GM21717 (cell line): ENCODE measurements at regions not wholly inside any gene's neighbourhood (a gene's known extent, or its start where the extent isn't known, plus 50 kb on each side); places are given as distances from the start of the nearest gene placed in this dataset.

ENCODE experiments used
- ATAC-seq: cut with Tn5 transposase; IDR thresholded peaks from one replicate; pipeline ENCODE4 v1.9.1; 2021; ENCODE audit warnings: mild to moderate bottlenecking, moderate library complexity; ENCODE audit not compliant: unreplicated experiment

- ATAC-seq, result no peak
Measured at GRCh38 chr3:86182606-86183005, 808.3 kb downstream of the VGLL3 start.

GRCh38 chr3:86180696-86181095, 810.3 kb downstream of the VGLL3 start:
- no peak for ATAC-seq

DNA sequence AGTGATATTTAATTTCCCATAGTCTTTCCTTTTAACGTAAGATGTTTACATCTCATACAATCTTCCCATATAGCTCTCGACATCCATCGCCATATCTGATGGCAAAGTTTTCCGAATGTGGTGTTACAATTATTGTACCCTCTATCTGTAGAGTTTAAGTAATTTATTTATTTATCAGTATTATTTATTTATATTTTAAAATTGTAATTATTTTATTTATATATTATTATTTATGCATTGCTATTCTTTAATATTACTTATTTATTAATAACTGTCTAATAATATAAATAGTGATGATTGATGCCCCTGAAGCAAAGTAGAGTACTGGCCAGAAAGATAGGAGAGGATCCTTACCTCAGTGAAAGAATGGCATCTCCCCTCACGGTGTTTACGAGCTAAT, 812.9 kb downstream of the VGLL3 start:
- no peak for ATAC-seq

DNA sequence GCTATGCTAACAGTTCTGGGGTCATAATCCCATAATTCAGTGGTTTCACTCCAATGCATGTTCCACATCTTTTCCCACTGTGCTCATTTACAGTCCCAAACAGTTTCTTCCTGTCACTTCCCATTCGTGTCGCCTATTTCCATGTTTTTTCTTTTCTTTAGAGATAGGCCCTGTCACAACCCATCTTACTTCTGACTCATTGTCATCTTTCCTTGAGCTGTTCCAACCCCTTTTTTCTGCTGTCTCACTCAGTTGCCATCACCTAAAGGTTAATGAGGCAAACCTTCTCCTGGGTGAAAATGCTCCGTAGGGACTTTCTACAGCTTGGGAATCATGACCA, 814.5 kb downstream of the VGLL3 start:
- no peak for ATAC-seq

GRCh38 chr3:86175593-86176444, 815.1 kb downstream of the VGLL3 start:
- no peak for ATAC-seq

DNA sequence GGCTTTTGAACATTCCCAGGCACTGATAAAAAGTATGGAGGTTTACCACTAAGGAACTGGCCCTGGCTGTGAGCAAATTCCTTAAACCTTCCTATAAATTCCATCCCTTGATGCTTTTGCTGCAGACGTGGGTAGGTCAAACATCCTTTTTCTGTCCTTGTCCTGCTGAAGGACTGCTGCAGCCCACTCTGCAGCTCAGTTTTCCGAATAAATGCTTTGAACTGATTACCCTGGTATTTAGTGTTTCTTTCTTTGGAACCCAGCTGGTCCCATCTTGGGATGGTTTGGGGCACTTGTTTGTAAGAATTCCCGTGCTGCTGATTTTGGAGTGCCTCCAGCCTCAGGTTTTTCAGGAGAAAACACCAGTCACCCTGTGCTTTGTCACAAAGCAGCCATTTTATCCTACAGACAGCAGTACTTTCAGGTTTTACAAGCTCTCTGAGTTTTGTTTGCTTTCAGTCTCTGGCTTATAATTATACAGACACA, 815.9 kb downstream of the VGLL3 start:
- no peak for ATAC-seq

DNA sequence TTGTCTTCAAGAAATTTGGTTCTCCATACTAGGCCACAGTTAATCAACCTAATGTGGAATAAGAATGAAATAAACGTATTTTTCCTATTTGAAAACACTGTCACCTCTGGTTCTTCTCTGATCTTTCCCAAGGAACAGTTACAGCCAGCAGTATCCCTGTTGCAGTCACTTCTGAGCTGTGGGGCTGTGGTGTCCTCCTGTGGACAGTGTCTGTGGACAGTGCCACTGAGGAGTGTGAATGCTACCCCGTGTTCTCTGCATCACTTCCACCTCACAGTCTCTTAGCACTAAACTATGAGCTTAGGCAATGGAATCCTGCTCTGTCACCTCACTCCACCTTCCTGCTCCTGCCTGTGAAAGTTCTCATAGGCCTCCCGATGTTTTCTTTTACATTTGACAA, 817.5 kb downstream of the VGLL3 start:
- no peak for ATAC-seq

DNA sequence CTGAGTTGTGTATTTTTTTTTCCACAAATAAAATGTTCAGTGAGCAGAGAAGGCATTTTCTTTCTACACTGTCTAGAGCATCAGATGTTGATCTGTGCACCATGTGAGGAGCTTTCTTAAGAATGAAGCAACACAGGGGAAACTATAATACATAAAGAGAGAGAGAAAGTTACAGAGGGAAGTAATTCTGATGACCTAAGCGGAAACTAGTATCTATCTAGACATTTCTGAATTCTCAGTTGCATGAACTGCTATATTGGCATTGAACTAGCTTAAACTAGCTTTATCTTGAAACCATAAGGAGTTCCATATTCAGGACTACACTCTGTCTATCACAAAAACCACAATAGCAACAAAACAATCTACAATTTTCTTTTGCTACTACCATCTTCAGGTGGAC, 822.4 kb downstream of the VGLL3 start:
- no peak for ATAC-seq

GRCh38 chr3:86162521-86162920, 828.4 kb downstream of the VGLL3 start:
- ATAC-seq, result no peak

DNA sequence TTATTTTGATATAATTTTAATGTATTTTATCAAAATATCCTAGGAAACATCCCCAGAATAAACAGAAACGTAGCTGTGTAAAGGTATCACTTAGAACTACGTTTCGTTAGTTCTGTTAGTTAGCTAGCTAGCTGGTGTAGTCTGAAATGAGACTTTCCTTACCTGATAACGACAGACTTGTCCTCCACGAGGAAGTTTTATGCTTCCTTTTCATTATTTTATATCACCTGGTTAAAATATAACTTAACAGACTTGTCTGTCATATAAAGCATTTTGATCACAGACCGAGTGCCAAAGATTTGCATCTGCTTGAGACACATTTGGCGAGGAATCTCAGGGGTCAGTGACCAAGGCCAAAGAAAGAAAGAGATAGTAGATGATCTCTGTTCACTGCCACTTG, 829.5 kb downstream of the VGLL3 start:
- no peak for ATAC-seq

DNA sequence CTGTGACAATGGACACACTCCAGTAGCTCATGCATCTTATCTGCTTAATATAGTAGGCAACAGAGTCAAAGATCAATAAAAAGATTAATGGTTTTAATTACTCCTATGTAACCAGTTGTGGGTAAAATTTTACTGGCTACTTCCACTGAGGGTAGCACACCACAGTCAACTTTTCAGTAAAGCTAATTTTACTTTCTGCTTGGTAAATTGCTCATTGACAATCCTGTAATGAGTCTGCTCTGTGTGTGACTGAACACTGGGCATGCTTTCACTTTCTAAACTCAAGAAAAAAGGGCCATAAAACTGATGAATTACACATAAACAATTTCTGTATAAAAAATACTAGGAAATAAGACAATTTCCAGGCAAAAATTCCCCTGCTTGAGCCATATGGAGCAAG, 838.3 kb downstream of the VGLL3 start:
- no peak for ATAC-seq

DNA sequence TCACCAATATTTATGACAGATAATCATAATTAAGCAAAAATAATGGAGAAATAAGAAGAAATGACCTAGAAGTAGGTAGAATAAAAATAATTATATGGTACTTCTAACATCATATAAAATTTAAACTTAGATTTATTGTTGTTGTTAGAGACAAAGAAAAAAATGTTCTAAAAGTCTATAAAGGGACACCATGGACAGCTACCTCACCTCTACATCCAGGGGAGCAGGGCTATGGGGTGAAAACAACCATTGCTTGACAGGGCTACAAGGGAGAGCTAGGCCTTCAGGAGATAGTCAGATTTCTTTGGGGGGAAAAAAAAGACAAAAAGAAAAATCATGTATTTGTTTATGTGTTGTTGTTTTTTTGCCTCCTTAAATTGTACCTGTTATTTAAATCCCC, 841.9 kb downstream of the VGLL3 start:
- ATAC-seq, result no peak

DNA sequence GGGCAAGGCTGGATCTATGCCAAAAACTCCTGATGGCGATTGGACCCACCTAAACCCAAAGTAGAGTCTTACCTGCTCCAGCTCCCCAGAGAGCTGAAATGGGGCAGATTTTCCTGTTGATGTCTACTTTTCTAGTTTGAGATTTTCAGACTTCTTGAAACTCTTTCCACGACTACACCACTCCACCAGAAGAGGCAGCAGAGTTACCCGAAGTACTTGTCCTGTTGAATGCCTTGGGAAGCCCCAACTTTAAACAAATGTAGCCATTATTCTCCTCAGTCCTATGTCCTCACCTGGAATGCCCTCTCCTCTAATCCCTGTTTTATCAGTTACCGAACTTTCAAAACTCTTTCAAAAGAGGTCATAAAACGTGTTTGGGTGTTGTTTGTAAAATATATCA, 843.8 kb downstream of the VGLL3 start:
- no peak for ATAC-seq

DNA sequence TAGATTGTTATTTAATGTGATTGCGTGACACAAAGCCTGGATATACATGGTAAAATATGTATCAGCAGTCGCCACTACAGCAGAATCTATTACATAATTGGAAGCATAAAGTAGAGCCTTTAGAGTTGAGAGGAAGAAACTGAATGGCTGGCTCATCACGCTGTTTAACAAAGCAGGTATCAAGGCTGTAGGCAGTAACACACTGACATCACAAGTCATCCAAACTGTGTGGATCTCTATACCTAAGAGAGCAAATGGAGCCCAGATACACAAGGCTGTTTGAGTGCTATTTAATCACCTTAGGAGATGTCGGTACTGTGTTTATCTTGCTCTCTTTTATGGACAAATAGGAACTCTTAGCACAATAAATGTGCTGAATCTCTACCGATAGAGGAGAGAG, 864.4 kb downstream of the VGLL3 start:
- ATAC-seq, result no peak
